WTC11 (cell line): ENCODE measurements at regions not wholly inside any gene's neighbourhood (a gene's known extent, or its start where the extent isn't known, plus 50 kb on each side); places are given as distances from the start of the nearest gene placed in this dataset.

Source experiments
- ATAC-seq: fragments of 200-7000 bp; cut with Tn5 transposase; 2 replicates; pipeline ENCODE4 v1.10.0; 2021; ENCODE audit warnings: mild to moderate bottlenecking, moderate library complexity
- CTCF ChIA-PET: fragments of 300-600 bp; sonication (Branson Sonifier 250); formaldehyde crosslinking; loops from one replicate; lab custom pipeline; 2021; ENCODE audit warnings: antibody characterized with exemption; lab: Charles Lee
- POLR2A ChIA-PET: fragments of 350-600 bp; sonication (Branson Sonifier 250); formaldehyde crosslinking; loops from one replicate; lab custom pipeline; 2021; ENCODE audit warnings: antibody characterized with exemption; lab: Charles Lee
- DNase-seq: peaks from one replicate; pipeline ENCODE4 v3.0.0; 2021; ENCODE audit warnings: low spot score
- H3K27ac Mint-ChIP-seq: 2 replicates; pipeline ENCODE4 v1.8.0; 2021; ENCODE audit warnings: mixed read lengths
- H3K27me3 Mint-ChIP-seq: 2 replicates; pipeline ENCODE4 v1.8.0; 2021; ENCODE audit warnings: low read depth, mild to moderate bottlenecking, moderate library complexity, mixed read lengths
- H3K36me3 Mint-ChIP-seq: 2 replicates; pipeline ENCODE4 v1.8.0; 2021; ENCODE audit warnings: mixed read lengths
- H3K4me1 Mint-ChIP-seq: 2 replicates; pipeline ENCODE4 v1.8.0; 2022; ENCODE audit warnings: mixed read lengths
- H3K4me3 Mint-ChIP-seq: 2 replicates; pipeline ENCODE4 v1.8.0; 2021; ENCODE audit warnings: mild to moderate bottlenecking, moderate library complexity, mixed read lengths
- H3K9me3 Mint-ChIP-seq: 2 replicates; pipeline ENCODE4 v1.8.0; 2021; ENCODE audit warnings: mixed read lengths
- ATF1 ChIP-seq: sonication (generic); formaldehyde crosslinking; IDR thresholded peaks from 2 replicates; pipeline ENCODE4 v1.8.1; 2023; ENCODE audit warnings: mild to moderate bottlenecking, moderate library complexity, missing genetic modification reagents
- CREM ChIP-seq: sonication (generic); formaldehyde crosslinking; IDR thresholded peaks from 2 replicates; pipeline ENCODE4 v1.8.1; 2022; ENCODE audit warnings: mild to moderate bottlenecking, missing genetic modification reagents, moderate library complexity
- CTCF ChIP-seq: fragments of 200-600 bp; IDR thresholded peaks from 2 replicates; pipeline ENCODE4 v1.8.0; 2022; ENCODE audit warnings: antibody characterized with exemption
- E2F5 ChIP-seq: sonication (generic); formaldehyde crosslinking; IDR thresholded peaks from 2 replicates; pipeline ENCODE4 v1.8.1; 2022; ENCODE audit warnings: mild to moderate bottlenecking, moderate library complexity, missing genetic modification reagents
- ERG ChIP-seq: fragments of 250-450 bp; sonication (Bioruptor Pico); IDR thresholded peaks from 2 replicates; pipeline ENCODE4 v1.8.0; 2021; ENCODE audit warnings: mild to moderate bottlenecking
- ETV6 ChIP-seq: sonication (generic); formaldehyde crosslinking; IDR thresholded peaks from 2 replicates; pipeline ENCODE4 v1.8.1; 2022; ENCODE audit warnings: mild to moderate bottlenecking, missing genetic modification reagents
- FOXK1 ChIP-seq: sonication (generic); formaldehyde crosslinking; IDR thresholded peaks from 2 replicates; pipeline ENCODE4 v1.8.0; 2022; ENCODE audit warnings: mild to moderate bottlenecking, moderate library complexity, missing genetic modification reagents
- HMGXB4 ChIP-seq: sonication (generic); formaldehyde crosslinking; IDR thresholded peaks from 2 replicates; pipeline ENCODE4 v1.8.1; 2023; ENCODE audit warnings: mild to moderate bottlenecking, moderate library complexity, missing genetic modification reagents
- IRF2 ChIP-seq: sonication (generic); formaldehyde crosslinking; IDR thresholded peaks from 2 replicates; pipeline ENCODE4 v1.8.0; 2022; ENCODE audit warnings: low read depth, missing genetic modification reagents, borderline replicate concordance
- NFATC4 ChIP-seq: fragments of 250-450 bp; sonication (Bioruptor Pico); IDR thresholded peaks from 2 replicates; pipeline ENCODE4 v1.9.0; 2021; ENCODE audit warnings: mild to moderate bottlenecking
- OVOL2 ChIP-seq: fragments of 250-450 bp; sonication (Bioruptor Pico); IDR thresholded peaks from 2 replicates; pipeline ENCODE4 v1.9.0; 2021; ENCODE audit warnings: mild to moderate bottlenecking, borderline replicate concordance
- SP1 ChIP-seq: sonication (generic); formaldehyde crosslinking; conservative IDR thresholded peaks from 2 replicates; pipeline ENCODE4 v1.8.1; 2022; ENCODE audit warnings: missing genetic modification reagents
- TCF7 ChIP-seq: sonication (generic); formaldehyde crosslinking; IDR thresholded peaks from 2 replicates; pipeline ENCODE4 v1.8.0; 2022; ENCODE audit warnings: mild to moderate bottlenecking, low read depth, missing genetic modification reagents, moderate library complexity
- TEAD1 ChIP-seq: sonication (generic); formaldehyde crosslinking; IDR thresholded peaks from 2 replicates; pipeline ENCODE4 v1.8.0; 2022; ENCODE audit warnings: mild to moderate bottlenecking, missing genetic modification reagents
- ZBTB21 ChIP-seq: sonication (generic); formaldehyde crosslinking; IDR thresholded peaks from 2 replicates; pipeline ENCODE4 v1.8.1; 2023; ENCODE audit warnings: mild to moderate bottlenecking, missing genetic modification reagents, borderline replicate concordance
- ZNF121 ChIP-seq: sonication (generic); formaldehyde crosslinking; IDR thresholded peaks from 2 replicates; pipeline ENCODE4 v1.8.0; 2023; ENCODE audit warnings: missing genetic modification reagents
- ZNF138 ChIP-seq: sonication (generic); formaldehyde crosslinking; conservative IDR thresholded peaks from 2 replicates; pipeline ENCODE4 v1.8.1; 2022; ENCODE audit warnings: mild to moderate bottlenecking, moderate library complexity, missing genetic modification reagents
- ZNF263 ChIP-seq: sonication (generic); formaldehyde crosslinking; IDR thresholded peaks from 2 replicates; pipeline ENCODE4 v1.8.1; 2022; ENCODE audit warnings: low read depth, mild to moderate bottlenecking, moderate library complexity, missing genetic modification reagents
- ZNF512 ChIP-seq: sonication (generic); formaldehyde crosslinking; IDR thresholded peaks from 2 replicates; pipeline ENCODE4 v1.8.1; 2022; ENCODE audit warnings: missing genetic modification reagents, borderline replicate concordance
- ZNF671 ChIP-seq: fragments of 250-450 bp; sonication (Bioruptor Pico); IDR thresholded peaks from 2 replicates; pipeline ENCODE4 v1.8.0; 2021; ENCODE audit warnings: mild to moderate bottlenecking
- TF ChIP-seq, protein P1 (sequence below): sonication (generic); formaldehyde crosslinking; IDR thresholded peaks from 2 replicates; pipeline ENCODE4 v1.8.0; 2023; ENCODE audit warnings: mild to moderate bottlenecking, missing genetic modification reagents

DNA sequence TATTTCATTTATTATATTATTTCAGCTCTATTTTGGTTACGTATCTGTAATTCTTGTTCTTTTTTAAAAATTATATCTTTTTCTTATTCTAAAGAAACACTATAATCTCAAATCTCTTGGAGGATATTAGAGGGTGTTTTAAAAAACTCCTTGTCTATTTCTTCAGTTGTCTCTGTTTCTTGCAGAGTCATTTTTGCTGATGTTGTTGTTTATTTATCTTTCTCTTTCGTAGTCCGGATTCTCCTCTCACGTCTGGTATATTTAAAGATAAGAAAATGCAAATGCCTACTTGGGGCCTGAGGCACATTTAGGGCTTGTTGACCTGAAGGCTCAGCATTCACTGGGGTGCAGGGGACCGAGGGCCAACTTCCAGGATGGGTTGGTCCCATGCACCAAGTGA is 181.2 kb upstream of the CTBP2 start (continued):
- TF ChIP-seq HMGXB4 (CRISPR knock-in tag) (no peak), TCF7 (CRISPR knock-in tag) (no peak), ATF1 (CRISPR knock-in tag) (no peak), TEAD1 (CRISPR knock-in tag) (no peak), E2F5 (CRISPR knock-in tag) (no peak), ZNF671 (CRISPR knock-in tag) (no peak), ETV6 (CRISPR knock-in tag) (no peak), NFATC4 (CRISPR knock-in tag) (no peak), ERG (no peak), CTCF (no peak)

GRCh38 chr10:125340903-125341302 is 180.5 kb upstream of the CTBP2 start:
- TF ChIP-seq OVOL2 (CRISPR knock-in tag) (no peak), CREM (CRISPR knock-in tag) (no peak), SP1 (CRISPR knock-in tag) (no peak)
- TF ChIP-seq, protein P1, sequence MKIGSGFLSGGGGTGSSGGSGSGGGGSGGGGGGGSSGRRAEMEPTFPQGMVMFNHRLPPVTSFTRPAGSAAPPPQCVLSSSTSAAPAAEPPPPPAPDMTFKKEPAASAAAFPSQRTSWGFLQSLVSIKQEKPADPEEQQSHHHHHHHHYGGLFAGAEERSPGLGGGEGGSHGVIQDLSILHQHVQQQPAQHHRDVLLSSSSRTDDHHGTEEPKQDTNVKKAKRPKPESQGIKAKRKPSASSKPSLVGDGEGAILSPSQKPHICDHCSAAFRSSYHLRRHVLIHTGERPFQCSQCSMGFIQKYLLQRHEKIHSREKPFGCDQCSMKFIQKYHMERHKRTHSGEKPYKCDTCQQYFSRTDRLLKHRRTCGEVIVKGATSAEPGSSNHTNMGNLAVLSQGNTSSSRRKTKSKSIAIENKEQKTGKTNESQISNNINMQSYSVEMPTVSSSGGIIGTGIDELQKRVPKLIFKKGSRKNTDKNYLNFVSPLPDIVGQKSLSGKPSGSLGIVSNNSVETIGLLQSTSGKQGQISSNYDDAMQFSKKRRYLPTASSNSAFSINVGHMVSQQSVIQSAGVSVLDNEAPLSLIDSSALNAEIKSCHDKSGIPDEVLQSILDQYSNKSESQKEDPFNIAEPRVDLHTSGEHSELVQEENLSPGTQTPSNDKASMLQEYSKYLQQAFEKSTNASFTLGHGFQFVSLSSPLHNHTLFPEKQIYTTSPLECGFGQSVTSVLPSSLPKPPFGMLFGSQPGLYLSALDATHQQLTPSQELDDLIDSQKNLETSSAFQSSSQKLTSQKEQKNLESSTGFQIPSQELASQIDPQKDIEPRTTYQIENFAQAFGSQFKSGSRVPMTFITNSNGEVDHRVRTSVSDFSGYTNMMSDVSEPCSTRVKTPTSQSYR (CRISPR knock-in tag) = no peak
- Mint-ChIP-seq H3K4me1 (peaks cover 2% of the 10 kb centered on the region; the same call in 1 of the 2 replicates), H3K9me3 (peaks cover 3% of the 10 kb centered on the region), H3K4me3 (no peak overlapping the region), H3K27ac (no peak overlapping the region), H3K36me3 (no peaks in the 10 kb centered on the region), H3K27me3 (no peaks in the 10 kb centered on the region)
- ATAC-seq = no peak
- ChIA-PET CTCF (no interaction called here), POLR2A (no interaction called here)
- no peak for DNase-seq

- no peaks in the 10 kb centered on the region for H3K36me3 Mint-ChIP-seq
- ChIA-PET CTCF (interaction anchor here (0.6 to 1.0 kb wide), 8 partner anchors 15 to 345 kb away, joined by 3 to 5 read pairs (median 3); no protein-coding TSS in a partner anchor), POLR2A (interaction anchor here (0.7 kb wide), 1 partner anchor 65 kb away, joined by 3 read pairs; no protein-coding TSS in a partner anchor)
- H3K4me1 Mint-ChIP-seq = no peaks in the 10 kb centered on the region
- H3K9me3 Mint-ChIP-seq = no peaks in the 10 kb centered on the region
- no peak overlapping the region for H3K27ac Mint-ChIP-seq
- H3K27me3 Mint-ChIP-seq = no peaks in the 10 kb centered on the region
- H3K4me3 Mint-ChIP-seq = no peak overlapping the region
- ATAC-seq = peak; percentile 89
- peak; percentile 30 for DNase-seq
- TF ChIP-seq ZNF121 (CRISPR knock-in tag) (no peak), ZNF263 (CRISPR knock-in tag) (no peak), ZNF138 (CRISPR knock-in tag) (no peak), ZNF512 (CRISPR knock-in tag) (no peak), FOXK1 (CRISPR knock-in tag) (no peak), ZBTB21 (no peak), IRF2 (CRISPR knock-in tag) (no peak)
- TF ChIP-seq, protein P1 (CRISPR knock-in tag) = no peak
Observed at GRCh38 chr10:125337510-125337909, 177.1 kb upstream of the CTBP2 start.
